ENCODE measurements at regions not wholly inside any gene's neighbourhood (a gene's known extent, or its start where the extent isn't known, plus 50 kb on each side); places are given as distances from the start of the nearest gene placed in this dataset.
"Not testable (repeated sequence)": the region's sequence is repeated elsewhere in the genome, so short reads cannot be mapped to it uniquely, and the experiment has no call there.

- Mint-ChIP-seq H3K4me3 (no peak overlapping the region), H3K27me3 (no peaks in the 10 kb centered on the region), H3K4me1 (ENCODE audit: low read depth) (no peaks in the 10 kb centered on the region), H3K9me3 (peaks cover 5% of the 10 kb centered on the region), H3K36me3 (ENCODE audit: low read depth) (no peaks in the 10 kb centered on the region), H3K27ac (no peak overlapping the region)
- no peak for TF ChIP-seq CTCF (IDR thresholded peaks at IDR 0.05)
- DNase-seq (no peak), ATAC-seq (no peak)
- ChIA-PET CTCF (no interaction called here), POLR2A (no interaction called here)
- intact Hi-C loops (cut with micrococcal nuclease) = no loop called here
These were observed 509.1 kb downstream of the DTWD2 start for GRCh38 chr5:118479285-118479684.

GRCh38 chr5:118478852-118479251 is 509.5 kb downstream of the DTWD2 start:
- H3K36me3 Mint-ChIP-seq (ENCODE audit: low read depth) = no peaks in the 10 kb centered on the region
- H3K9me3 Mint-ChIP-seq = peaks cover 5% of the 10 kb centered on the region
- no peaks in the 10 kb centered on the region for H3K4me1 Mint-ChIP-seq (ENCODE audit: low read depth)
- H3K27ac Mint-ChIP-seq = no peak overlapping the region
- DNase-seq (no peak), ATAC-seq (no peak)
- intact Hi-C loops (cut with micrococcal nuclease) = no loop called here
- H3K4me3 Mint-ChIP-seq = no peak overlapping the region
- no peak for TF ChIP-seq CTCF (IDR thresholded peaks at IDR 0.05)
- ChIA-PET CTCF (no interaction called here), POLR2A (no interaction called here)
- no peaks in the 10 kb centered on the region for H3K27me3 Mint-ChIP-seq

- Mint-ChIP-seq H3K27me3 (no peaks in the 10 kb centered on the region), H3K4me1 (ENCODE audit: low read depth) (no peaks in the 10 kb centered on the region), H3K36me3 (ENCODE audit: low read depth) (no peaks in the 10 kb centered on the region), H3K27ac (no peak overlapping the region), H3K4me3 (no peak overlapping the region), H3K9me3 (no peaks in the 10 kb centered on the region)
- DNase-seq (no peak), ATAC-seq (no peak)
- intact Hi-C loops (cut with micrococcal nuclease) = no loop called here
- CTCF ChIA-PET = no interaction called here
- no peak for TF ChIP-seq CTCF (IDR thresholded peaks at IDR 0.05)
- POLR2A ChIA-PET = no interaction called here
These were observed 520.3 kb downstream of the DTWD2 start for GRCh38 chr5:118468085-118468484.

- ATAC-seq (no peak), DNase-seq (no peak)
- no peak overlapping the region for H3K4me3 Mint-ChIP-seq
- CTCF ChIA-PET = no interaction called here
- TF ChIP-seq CTCF (IDR thresholded peaks at IDR 0.05) = no peak
- H3K9me3 Mint-ChIP-seq = no peaks in the 10 kb centered on the region
- POLR2A ChIA-PET = no interaction called here
- H3K4me1 Mint-ChIP-seq (ENCODE audit: low read depth) = no peaks in the 10 kb centered on the region
- H3K27me3 Mint-ChIP-seq = no peaks in the 10 kb centered on the region
- H3K27ac Mint-ChIP-seq = no peak overlapping the region
- intact Hi-C loops (cut with micrococcal nuclease) = no loop called here
- H3K36me3 Mint-ChIP-seq (ENCODE audit: low read depth) = no peaks in the 10 kb centered on the region
These were observed 521.2 kb downstream of the DTWD2 start for GRCh38 chr5:118467103-118467502.

- Mint-ChIP-seq H3K36me3 (ENCODE audit: low read depth) (no peaks in the 10 kb centered on the region), H3K4me3 (no peak overlapping the region), H3K9me3 (no peaks in the 10 kb centered on the region), H3K27me3 (no peaks in the 10 kb centered on the region), H3K4me1 (ENCODE audit: low read depth) (no peaks in the 10 kb centered on the region), H3K27ac (no peak overlapping the region)
- DNase-seq (no peak), ATAC-seq (no peak)
- POLR2A ChIA-PET = no interaction called here
- intact Hi-C loops (cut with micrococcal nuclease) = no loop called here
- TF ChIP-seq CTCF (IDR thresholded peaks at IDR 0.05) = no peak
- CTCF ChIA-PET = no interaction called here
These were observed 521.9 kb downstream of the DTWD2 start for GRCh38 chr5:118466418-118466817.

- intact Hi-C loops (cut with micrococcal nuclease); H3K36me3 Mint-ChIP-seq (ENCODE audit: low read depth); H3K27me3 Mint-ChIP-seq; POLR2A ChIA-PET; CTCF ChIA-PET; H3K4me3 Mint-ChIP-seq; H3K4me1 Mint-ChIP-seq (ENCODE audit: low read depth); H3K9me3 Mint-ChIP-seq; DNase-seq; ATAC-seq; H3K27ac Mint-ChIP-seq: not testable (repeated sequence)
These were observed 526.1 kb downstream of the DTWD2 start for GRCh38 chr5:118462276-118462675.
